ENCODE measurements at regions not wholly inside any gene's neighbourhood (a gene's known extent, or its start where the extent isn't known, plus 50 kb on each side); places are given as distances from the start of the nearest gene placed in this dataset.
"Not testable (repeated sequence)": the region's sequence is repeated elsewhere in the genome, so short reads cannot be mapped to it uniquely, and the experiment has no call there.

DNA sequence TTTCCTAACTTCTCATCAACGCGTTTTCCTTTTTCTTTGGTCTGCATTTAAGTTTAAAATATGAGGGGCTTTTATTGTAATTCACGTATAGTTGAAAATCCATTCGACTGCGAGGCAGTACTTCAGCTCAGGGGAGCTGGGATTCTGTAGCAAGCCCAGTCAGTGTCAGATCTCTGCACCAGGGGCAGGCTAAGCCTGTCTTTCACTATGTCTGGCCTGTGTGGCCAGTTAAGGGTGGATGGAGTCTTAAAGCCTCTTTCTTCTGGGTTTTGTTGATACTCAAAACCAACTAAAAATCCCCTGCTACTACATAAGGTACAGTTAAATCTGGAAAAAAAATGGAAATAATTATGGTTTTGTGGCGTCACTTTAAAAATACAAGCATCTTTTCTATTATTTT, 124.7 kb downstream of the TYW3 start:
- H3K4me1 ChIP-seq (ENCODE audit: control insufficient read depth in 2 of 3, insufficient read depth in 2 of 3, low read depth in 1 of 3, low read length in 3 of 3) = no peaks in the 10 kb centered on the region
- H3K36me3 ChIP-seq (ENCODE audit: control insufficient read depth in 2 of 3, insufficient read depth in 3 of 3, low read length in 3 of 3) = no peaks in the 10 kb centered on the region
- TF ChIP-seq, protein P1, sequence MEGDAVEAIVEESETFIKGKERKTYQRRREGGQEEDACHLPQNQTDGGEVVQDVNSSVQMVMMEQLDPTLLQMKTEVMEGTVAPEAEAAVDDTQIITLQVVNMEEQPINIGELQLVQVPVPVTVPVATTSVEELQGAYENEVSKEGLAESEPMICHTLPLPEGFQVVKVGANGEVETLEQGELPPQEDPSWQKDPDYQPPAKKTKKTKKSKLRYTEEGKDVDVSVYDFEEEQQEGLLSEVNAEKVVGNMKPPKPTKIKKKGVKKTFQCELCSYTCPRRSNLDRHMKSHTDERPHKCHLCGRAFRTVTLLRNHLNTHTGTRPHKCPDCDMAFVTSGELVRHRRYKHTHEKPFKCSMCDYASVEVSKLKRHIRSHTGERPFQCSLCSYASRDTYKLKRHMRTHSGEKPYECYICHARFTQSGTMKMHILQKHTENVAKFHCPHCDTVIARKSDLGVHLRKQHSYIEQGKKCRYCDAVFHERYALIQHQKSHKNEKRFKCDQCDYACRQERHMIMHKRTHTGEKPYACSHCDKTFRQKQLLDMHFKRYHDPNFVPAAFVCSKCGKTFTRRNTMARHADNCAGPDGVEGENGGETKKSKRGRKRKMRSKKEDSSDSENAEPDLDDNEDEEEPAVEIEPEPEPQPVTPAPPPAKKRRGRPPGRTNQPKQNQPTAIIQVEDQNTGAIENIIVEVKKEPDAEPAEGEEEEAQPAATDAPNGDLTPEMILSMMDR (IDR thresholded peaks at IDR 0.05; ENCODE audit: borderline replicate concordance, extremely low read depth, insufficient read depth) = no peak
- no peak overlapping the region for H3K4me3 ChIP-seq (ENCODE audit: low read length in 3 of 3)
- DNase-seq (no peak), FAIRE-seq (no peak)
- intact Hi-C loops (cut with DNase I) = no loop called here
- H3K9me3 ChIP-seq (ENCODE audit: control insufficient read depth in 2 of 3, insufficient read depth in 1 of 3, low read length in 3 of 3) = no peaks in the 10 kb centered on the region
- no peak overlapping the region for H3K9ac ChIP-seq (ENCODE audit: low read length in 3 of 3)
- no peaks in the 10 kb centered on the region for H3K27me3 ChIP-seq (ENCODE audit: control insufficient read depth, insufficient read depth, low read length)
- H3K27ac ChIP-seq (ENCODE audit: low read depth in 2 of 2, low read length in 2 of 2) = no peak overlapping the region

DNA sequence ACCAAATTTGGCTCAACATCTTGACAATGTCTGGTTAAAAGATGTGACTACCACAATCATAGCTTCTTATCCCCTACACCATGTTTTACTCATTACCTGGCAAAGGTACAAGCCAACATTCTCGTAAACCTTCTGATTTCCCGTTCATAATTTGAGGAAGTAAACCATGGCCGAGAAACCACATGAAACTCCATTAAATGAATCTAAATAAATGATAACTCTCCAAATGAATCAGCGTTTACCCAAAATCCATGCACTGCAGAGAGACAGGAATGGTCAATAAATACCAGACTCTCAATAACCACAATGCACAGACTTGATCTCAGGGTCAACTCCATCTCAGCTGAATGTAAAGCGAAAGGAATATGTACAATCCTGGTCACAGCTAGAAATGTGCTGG, 125.2 kb downstream of the TYW3 start:
- FAIRE-seq = no peak
- H3K27me3 ChIP-seq (ENCODE audit: control insufficient read depth, insufficient read depth, low read length) = no peaks in the 10 kb centered on the region
- no peaks in the 10 kb centered on the region for H3K9me3 ChIP-seq (ENCODE audit: control insufficient read depth in 2 of 3, insufficient read depth in 1 of 3, low read length in 3 of 3)
- TF ChIP-seq, protein P1 (IDR thresholded peaks at IDR 0.05; ENCODE audit: borderline replicate concordance, extremely low read depth, insufficient read depth) = no peak
- no peak overlapping the region for H3K27ac ChIP-seq (ENCODE audit: low read depth in 2 of 2, low read length in 2 of 2)
- no peak overlapping the region for H3K4me3 ChIP-seq (ENCODE audit: low read length in 3 of 3)
- H3K9ac ChIP-seq (ENCODE audit: low read length in 3 of 3) = no peak overlapping the region
- H3K4me1 ChIP-seq (ENCODE audit: control insufficient read depth in 2 of 3, insufficient read depth in 2 of 3, low read depth in 1 of 3, low read length in 3 of 3) = no peaks in the 10 kb centered on the region
- no peak for DNase-seq
- no peaks in the 10 kb centered on the region for H3K36me3 ChIP-seq (ENCODE audit: control insufficient read depth in 2 of 3, insufficient read depth in 3 of 3, low read length in 3 of 3)
- intact Hi-C loops (cut with DNase I) = no loop called here

DNA sequence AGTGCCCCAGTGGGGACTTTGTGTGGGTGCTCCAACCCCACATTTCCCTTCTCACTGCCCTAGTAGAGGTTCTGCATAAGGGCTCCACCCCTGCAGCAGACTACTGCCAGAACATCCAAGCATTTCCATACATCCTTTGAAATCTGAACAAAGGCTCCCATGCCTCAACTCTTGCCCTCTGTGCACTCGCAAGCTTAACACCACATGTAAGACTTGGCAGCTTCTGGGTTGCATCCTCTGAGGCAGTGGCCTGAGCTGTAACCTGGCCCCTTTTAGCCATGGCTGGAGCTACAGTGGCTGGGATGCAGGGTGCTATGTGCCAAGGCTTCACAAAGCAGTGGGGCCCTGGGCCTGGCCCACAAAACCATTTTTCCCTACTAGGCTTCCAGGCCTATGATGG, 128.9 kb downstream of the TYW3 start:
- no peaks in the 10 kb centered on the region for H3K9me3 ChIP-seq (ENCODE audit: control insufficient read depth in 2 of 3, insufficient read depth in 1 of 3, low read length in 3 of 3)
- TF ChIP-seq, protein P1 (IDR thresholded peaks at IDR 0.05; ENCODE audit: borderline replicate concordance, extremely low read depth, insufficient read depth) = no peak
- intact Hi-C loops (cut with DNase I) = no loop called here
- H3K27ac ChIP-seq (ENCODE audit: low read depth in 2 of 2, low read length in 2 of 2) = no peak overlapping the region
- no peaks in the 10 kb centered on the region for H3K27me3 ChIP-seq (ENCODE audit: control insufficient read depth, insufficient read depth, low read length)
- H3K4me3 ChIP-seq (ENCODE audit: low read length in 3 of 3) = no peak overlapping the region
- H3K4me1 ChIP-seq (ENCODE audit: control insufficient read depth in 2 of 3, insufficient read depth in 2 of 3, low read depth in 1 of 3, low read length in 3 of 3) = no peaks in the 10 kb centered on the region
- FAIRE-seq (no peak), DNase-seq (no peak)
- H3K36me3 ChIP-seq (ENCODE audit: control insufficient read depth in 2 of 3, insufficient read depth in 3 of 3, low read length in 3 of 3) = no peaks in the 10 kb centered on the region
- no peak overlapping the region for H3K9ac ChIP-seq (ENCODE audit: low read length in 3 of 3)

DNA sequence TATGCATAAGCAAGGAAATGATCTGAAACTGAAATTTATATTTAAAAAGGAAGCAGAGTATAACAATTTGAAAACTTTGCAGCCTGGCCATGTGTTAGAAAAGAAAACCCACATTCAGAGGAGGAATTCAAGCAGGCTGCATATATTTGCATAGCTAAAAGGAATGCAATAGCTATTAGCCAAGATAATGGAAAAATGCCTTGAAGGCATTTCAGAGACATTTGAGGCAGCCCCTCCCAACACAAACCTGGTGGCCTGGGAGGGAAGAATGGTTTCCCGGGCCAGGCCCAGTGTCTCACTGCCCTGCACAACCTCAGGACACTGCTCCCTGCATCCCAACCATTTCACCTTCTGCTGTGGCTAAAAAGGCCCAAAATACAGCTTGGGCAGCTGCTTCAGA, 136.8 kb downstream of the TYW3 start:
- H3K4me3 ChIP-seq (ENCODE audit: low read length in 3 of 3) = no peak overlapping the region
- H3K9me3 ChIP-seq (ENCODE audit: control insufficient read depth in 2 of 3, insufficient read depth in 1 of 3, low read length in 3 of 3) = peaks cover 0 to 8% (median 0%) of the 10 kb centered on the region in 3 donors
- H3K27ac ChIP-seq (ENCODE audit: low read depth in 2 of 2, low read length in 2 of 2) = no peak overlapping the region
- no peak overlapping the region for H3K9ac ChIP-seq (ENCODE audit: low read length in 3 of 3)
- H3K36me3 ChIP-seq (ENCODE audit: control insufficient read depth in 2 of 3, insufficient read depth in 3 of 3, low read length in 3 of 3) = no peaks in the 10 kb centered on the region
- TF ChIP-seq, protein P1 (IDR thresholded peaks at IDR 0.05; ENCODE audit: borderline replicate concordance, extremely low read depth, insufficient read depth) = no peak
- DNase-seq (no peak), FAIRE-seq (no peak)
- H3K4me1 ChIP-seq (ENCODE audit: control insufficient read depth in 2 of 3, insufficient read depth in 2 of 3, low read depth in 1 of 3, low read length in 3 of 3) = no peaks in the 10 kb centered on the region
- intact Hi-C loops (cut with DNase I) = no loop called here
- no peaks in the 10 kb centered on the region for H3K27me3 ChIP-seq (ENCODE audit: control insufficient read depth, insufficient read depth, low read length)

DNA sequence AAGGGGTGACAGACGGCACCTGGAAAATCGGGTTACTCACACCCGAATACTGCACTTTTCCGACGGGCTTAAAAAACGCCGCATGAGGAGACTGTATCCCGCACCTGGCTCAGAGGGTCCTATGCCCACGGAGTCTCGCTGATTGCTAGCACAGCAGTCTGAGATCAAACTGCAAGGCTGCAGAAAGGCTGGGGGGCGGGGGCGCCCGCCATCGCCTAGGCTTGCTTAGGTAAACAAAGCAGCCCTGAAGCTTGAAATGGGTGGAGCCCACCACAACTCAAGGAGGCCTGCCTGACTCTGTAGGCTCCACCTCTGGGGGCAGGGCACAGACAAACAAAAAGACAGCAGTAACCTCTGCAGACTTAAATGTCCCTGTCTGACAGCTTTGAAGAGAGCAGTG, 144.4 kb downstream of the TYW3 start:
- H3K36me3 ChIP-seq (ENCODE audit: control insufficient read depth in 2 of 3, insufficient read depth in 3 of 3, low read length in 3 of 3); H3K27ac ChIP-seq (ENCODE audit: low read depth in 2 of 2, low read length in 2 of 2); FAIRE-seq; DNase-seq; H3K4me3 ChIP-seq (ENCODE audit: low read length in 3 of 3); intact Hi-C loops (cut with DNase I); H3K4me1 ChIP-seq (ENCODE audit: control insufficient read depth in 2 of 3, insufficient read depth in 2 of 3, low read depth in 1 of 3, low read length in 3 of 3); H3K9me3 ChIP-seq (ENCODE audit: control insufficient read depth in 2 of 3, insufficient read depth in 1 of 3, low read length in 3 of 3); H3K9ac ChIP-seq (ENCODE audit: low read length in 3 of 3); H3K27me3 ChIP-seq (ENCODE audit: control insufficient read depth, insufficient read depth, low read length): not testable (repeated sequence)
